ENCODE measurements at regions not wholly inside any gene's neighbourhood (a gene's known extent, or its start where the extent isn't known, plus 50 kb on each side); places are given as distances from the start of the nearest gene placed in this dataset.

- FAIRE-seq, result no peak
Measured at GRCh38 chr14:101123618-101124510, 220.3 kb upstream of the RTL1 start.

GRCh38 chr14:101124815-101125214 lies 221.3 kb upstream of the RTL1 start:
- FAIRE-seq, result no peak

GRCh38 chr14:101125313-101125712 lies 221.8 kb upstream of the RTL1 start:
- no peak for FAIRE-seq

GRCh38 chr14:101125719-101126651 lies 222.5 kb upstream of the RTL1 start:
- no peak for FAIRE-seq

- no peak for FAIRE-seq
Measured at GRCh38 chr14:101126731-101127130, 223.2 kb upstream of the RTL1 start.

- FAIRE-seq, result no peak
Measured at GRCh38 chr14:101127224-101127623, 223.7 kb upstream of the RTL1 start.

GRCh38 chr14:101128478-101129321 lies 225.2 kb upstream of the RTL1 start:
- FAIRE-seq, result no peak

GRCh38 chr14:101129521-101130167 lies 226.1 kb upstream of the RTL1 start:
- no peak for FAIRE-seq

GRCh38 chr14:101130861-101131260 lies 227.3 kb upstream of the RTL1 start:
- no peak for FAIRE-seq

GRCh38 chr14:101131451-101131916 lies 228.0 kb upstream of the RTL1 start:
- no peak for FAIRE-seq

- no peak for FAIRE-seq
Measured at GRCh38 chr14:101132051-101132571, 228.6 kb upstream of the RTL1 start.

- no peak for FAIRE-seq
Measured at GRCh38 chr14:101132588-101132987, 229.1 kb upstream of the RTL1 start.

- FAIRE-seq, result no peak
Measured at GRCh38 chr14:101133068-101133467, 229.5 kb upstream of the RTL1 start.

- FAIRE-seq, result no peak
Measured at GRCh38 chr14:101134161-101134631, 230.7 kb upstream of the RTL1 start.

- no peak for FAIRE-seq
Measured at GRCh38 chr14:101134851-101135433, 231.4 kb upstream of the RTL1 start.

GRCh38 chr14:101135796-101136742 lies 232.5 kb upstream of the RTL1 start:
- no peak for FAIRE-seq

- FAIRE-seq, result no peak
Measured at GRCh38 chr14:101137234-101137633, 233.7 kb upstream of the RTL1 start.

GRCh38 chr14:101147848-101148247 lies 244.3 kb upstream of the RTL1 start:
- FAIRE-seq, result no peak

GRCh38 chr14:101150039-101150610 lies 246.6 kb upstream of the RTL1 start:
- FAIRE-seq, result no peak
